GM19468 (cell line): ENCODE measurements at regions not wholly inside any gene's neighbourhood (a gene's known extent, or its start where the extent isn't known, plus 50 kb on each side); places are given as distances from the start of the nearest gene placed in this dataset.
"Not testable (repeated sequence)": the region's sequence is repeated elsewhere in the genome, so short reads cannot be mapped to it uniquely, and the experiment has no call there.

ENCODE experiments used
- ATAC-seq: cut with Tn5 transposase; IDR thresholded peaks from one replicate; pipeline ENCODE4 v1.9.1; 2021; ENCODE audit warnings: mild to moderate bottlenecking, moderate library complexity, moderate number of reproducible peaks; ENCODE audit not compliant: unreplicated experiment; ENCODE audit errors: extremely low read depth

- no peak for ATAC-seq
These were observed 104.1 kb downstream of the IL12A start for GRCh38 chr3:160092760-160093159.

DNA sequence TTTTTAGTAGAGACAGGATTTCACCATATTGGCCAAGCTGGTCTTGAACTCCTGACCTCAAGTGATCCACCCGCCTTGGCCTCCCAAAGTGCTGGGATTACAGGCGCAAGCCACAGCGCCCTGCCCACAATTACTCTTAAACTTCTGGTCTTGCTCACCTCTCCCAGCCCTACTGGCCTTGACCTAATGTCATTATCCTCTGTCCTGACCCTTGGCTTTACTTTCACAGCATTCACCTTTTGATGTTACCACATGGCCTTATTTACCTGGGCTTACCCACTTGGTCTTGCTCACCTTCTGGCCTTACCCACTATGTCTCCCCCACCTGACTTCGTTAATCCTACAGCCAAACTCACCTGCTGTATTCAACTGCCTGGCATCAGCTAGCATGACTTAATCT, 105.9 kb downstream of the IL12A start:
- ATAC-seq: no peak

GRCh38 chr3:160097478-160097877, 108.8 kb downstream of the IL12A start:
- no peak for ATAC-seq

GRCh38 chr3:160098261-160098908, 109.8 kb downstream of the IL12A start:
- ATAC-seq: no peak

DNA sequence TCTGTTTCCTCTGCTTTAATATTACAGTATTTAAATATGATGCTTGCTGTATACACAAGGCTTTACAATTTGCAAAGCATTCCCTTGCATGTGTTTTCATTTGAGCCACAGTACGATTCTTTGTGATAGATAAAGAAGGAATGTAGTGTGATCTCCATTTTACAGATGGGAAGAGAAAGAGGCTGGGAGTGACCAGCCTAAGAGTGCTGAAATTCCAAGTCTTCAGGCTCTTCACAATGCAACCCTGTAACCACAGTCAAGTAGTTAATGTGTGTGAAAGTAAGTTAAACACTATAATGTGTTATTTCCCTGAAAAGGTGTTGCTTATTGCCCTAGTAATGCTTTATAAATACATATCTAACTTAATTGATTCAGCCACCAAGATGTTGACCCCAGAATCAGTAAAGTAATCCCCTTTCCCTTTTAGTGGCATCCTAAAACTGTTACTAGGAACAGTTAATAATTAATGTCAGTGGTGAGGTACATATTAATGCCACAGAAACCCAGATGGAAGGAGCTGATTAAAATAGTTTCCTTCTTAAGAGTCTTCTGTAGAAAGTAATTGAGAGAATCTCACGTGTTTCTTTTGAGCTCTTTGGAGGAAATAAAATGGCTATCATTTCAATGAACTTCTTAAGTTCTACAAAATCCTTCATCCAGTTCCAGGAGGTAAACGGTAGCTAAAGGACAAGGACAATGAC, 110.4 kb downstream of the IL12A start:
- no peak for ATAC-seq

DNA sequence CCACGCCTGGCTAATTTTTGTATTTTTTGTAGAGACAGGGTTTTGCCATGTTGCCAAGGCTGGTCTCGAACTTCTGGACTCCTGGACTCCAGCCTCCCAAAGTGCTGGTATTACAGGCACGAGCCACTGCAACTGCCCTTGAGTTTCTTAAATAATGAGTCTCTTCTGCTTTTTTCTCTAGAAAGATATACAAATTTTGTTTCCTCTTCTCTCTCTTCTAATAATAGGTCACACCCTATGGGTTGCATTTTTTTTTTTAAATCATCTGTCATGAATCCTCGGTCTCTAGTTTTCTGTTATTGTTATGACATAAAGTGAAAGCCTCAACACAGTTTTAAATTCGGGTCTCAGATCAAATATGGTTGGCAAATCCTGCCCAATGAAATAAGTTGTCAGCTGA, 111.2 kb downstream of the IL12A start:
- ATAC-seq: no peak

GRCh38 chr3:160100610-160101009, 112.0 kb downstream of the IL12A start:
- ATAC-seq: no peak

- ATAC-seq: not testable (repeated sequence)
These were observed 113.4 kb downstream of the IL12A start for GRCh38 chr3:160102001-160102400.

- ATAC-seq: no peak
These were observed 114.8 kb downstream of the IL12A start for GRCh38 chr3:160103397-160103796.

- no peak for ATAC-seq
These were observed 117.4 kb downstream of the IL12A start for GRCh38 chr3:160105907-160106584.

DNA sequence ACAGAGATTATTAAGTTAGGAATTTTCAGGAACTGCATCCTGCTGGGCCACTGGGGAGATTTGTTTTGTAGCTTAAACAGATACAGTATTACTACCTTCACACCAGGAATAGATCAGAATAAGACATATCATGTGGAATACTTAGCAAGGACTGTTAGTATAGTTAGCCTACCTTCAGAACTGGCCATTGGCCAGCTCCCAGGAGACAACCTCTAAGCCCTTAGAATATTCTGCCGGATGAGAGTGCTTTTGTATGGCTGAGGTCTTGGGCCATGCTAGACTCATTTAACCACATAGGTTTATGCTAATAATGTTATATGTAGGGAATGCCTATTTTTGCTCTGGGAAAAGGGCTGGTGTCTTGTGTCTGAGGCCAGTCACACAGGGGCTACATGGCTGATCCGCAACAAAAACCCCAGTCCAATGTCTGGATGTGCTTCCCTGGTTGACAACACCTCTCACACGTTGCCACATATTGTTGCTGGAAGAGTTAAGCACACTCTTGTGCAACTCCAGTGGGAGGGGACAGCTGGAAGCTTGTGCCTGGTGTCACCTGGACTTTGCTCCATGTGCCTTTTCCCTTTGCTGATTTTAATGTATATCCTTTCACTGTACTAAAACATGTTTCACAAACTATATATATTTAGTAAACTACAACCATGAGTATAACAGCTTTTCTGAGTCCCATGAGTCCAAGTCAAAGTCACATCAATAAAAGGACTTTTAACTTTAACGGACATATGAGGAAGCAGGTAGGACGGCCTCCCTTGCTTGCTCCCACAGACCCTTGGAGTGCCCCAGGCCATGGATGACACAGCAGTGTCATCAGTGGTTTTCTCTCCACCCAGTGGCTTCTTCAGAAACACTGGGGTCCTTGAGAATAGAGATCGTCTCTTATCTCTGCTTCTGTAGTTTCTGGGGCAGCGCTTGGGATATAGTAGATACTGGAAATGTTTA, 118.0 kb upstream of the C3orf80 start:
- ATAC-seq: no peak

DNA sequence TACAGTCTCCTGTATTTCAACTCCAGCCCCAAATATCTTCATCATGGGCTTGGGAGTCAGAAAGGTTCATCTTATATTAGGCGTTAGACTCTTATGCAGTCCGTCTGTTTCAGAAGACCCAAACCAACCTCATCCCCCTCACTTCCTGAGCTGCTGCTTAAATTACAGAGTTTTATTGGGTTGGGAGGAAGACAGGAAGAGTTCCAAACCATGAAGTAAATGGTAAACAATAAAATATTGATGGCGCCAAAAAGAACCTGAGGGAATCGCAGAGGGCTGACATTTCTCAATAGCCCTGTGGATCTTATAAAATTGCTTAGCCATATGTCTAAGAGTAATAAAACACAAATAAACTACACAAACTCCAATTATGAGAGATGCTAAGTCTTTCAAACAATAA, 116.9 kb upstream of the C3orf80 start:
- no peak for ATAC-seq

GRCh38 chr3:160112481-160112880, 112.7 kb upstream of the C3orf80 start:
- ATAC-seq: no peak

DNA sequence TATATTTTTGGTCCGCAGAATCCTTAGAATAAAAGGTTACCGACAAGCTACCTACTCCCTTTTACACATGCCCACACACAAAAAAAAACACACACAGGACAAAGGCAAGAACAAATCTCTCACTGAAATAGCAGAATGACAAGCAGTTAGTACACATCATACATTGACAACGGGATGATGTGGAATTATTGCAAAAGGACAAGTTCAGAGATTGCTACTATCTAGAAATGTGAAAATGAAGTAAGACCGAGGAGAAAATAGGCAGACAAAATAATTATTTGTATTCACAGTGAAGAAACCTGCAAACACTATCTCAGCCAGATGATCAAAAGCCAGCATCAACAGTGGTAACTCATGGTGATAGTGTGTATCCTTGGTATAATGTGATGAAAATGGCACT, 112.2 kb upstream of the C3orf80 start:
- ATAC-seq: no peak

- no peak for ATAC-seq
These were observed 110.7 kb upstream of the C3orf80 start for GRCh38 chr3:160114355-160114995.

GRCh38 chr3:160115387-160115786, 109.8 kb upstream of the C3orf80 start:
- ATAC-seq: no peak

- no peak for ATAC-seq
These were observed 101.0 kb upstream of the C3orf80 start for GRCh38 chr3:160124224-160124623.

- no peak for ATAC-seq
These were observed 100.0 kb upstream of the C3orf80 start for GRCh38 chr3:160125258-160125657.

GRCh38 chr3:160126051-160126450, 99.2 kb upstream of the C3orf80 start:
- no peak for ATAC-seq

- no peak for ATAC-seq
These were observed 98.5 kb upstream of the C3orf80 start for GRCh38 chr3:160126761-160127160.
